A673 (cell line): ENCODE measurements at regions not wholly inside any gene's neighbourhood (a gene's known extent, or its start where the extent isn't known, plus 50 kb on each side); places are given as distances from the start of the nearest gene placed in this dataset.

ENCODE experiments used
- EZH2 ChIP-seq: fragments of 200-600 bp; sonication (generic); IDR thresholded peaks from 2 replicates; pipeline ENCODE4 v1.6.1; 2017; ENCODE audit warnings: borderline replicate concordance, low read depth, mild to moderate bottlenecking, mixed read lengths, antibody characterized with exemption, low read length; ENCODE audit not compliant: poor library complexity, severe bottlenecking
- TF ChIP-seq, protein P1 (sequence below): fragments of 300-800, 200-600 bp; sonication (generic); conservative IDR thresholded peaks from 2 replicates; pipeline ENCODE4 v1.5.1; 2017; ENCODE audit warnings: low read depth, mild to moderate bottlenecking, antibody characterized with exemption, low read length, moderate library complexity, mixed read lengths

DNA sequence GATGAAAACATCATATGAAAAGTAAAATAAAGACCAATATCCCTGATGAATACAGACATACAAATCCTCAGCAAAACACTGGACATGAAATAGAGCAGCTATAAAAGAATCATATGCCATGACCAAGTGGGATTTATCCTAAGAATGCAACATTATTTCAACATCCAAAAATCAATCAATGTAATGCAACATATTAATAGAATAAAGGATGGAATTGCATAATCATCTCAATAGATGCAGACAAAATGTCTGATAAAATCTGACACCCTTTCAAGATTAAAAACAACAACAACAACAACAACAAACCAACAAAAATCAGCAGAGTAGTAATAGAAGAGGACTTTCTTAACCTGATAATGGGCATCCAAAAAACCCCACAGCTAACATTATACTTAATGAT, 63.8 kb upstream of the IL1R1 start:
- no peak for TF ChIP-seq EZH2
- TF ChIP-seq, protein P1, sequence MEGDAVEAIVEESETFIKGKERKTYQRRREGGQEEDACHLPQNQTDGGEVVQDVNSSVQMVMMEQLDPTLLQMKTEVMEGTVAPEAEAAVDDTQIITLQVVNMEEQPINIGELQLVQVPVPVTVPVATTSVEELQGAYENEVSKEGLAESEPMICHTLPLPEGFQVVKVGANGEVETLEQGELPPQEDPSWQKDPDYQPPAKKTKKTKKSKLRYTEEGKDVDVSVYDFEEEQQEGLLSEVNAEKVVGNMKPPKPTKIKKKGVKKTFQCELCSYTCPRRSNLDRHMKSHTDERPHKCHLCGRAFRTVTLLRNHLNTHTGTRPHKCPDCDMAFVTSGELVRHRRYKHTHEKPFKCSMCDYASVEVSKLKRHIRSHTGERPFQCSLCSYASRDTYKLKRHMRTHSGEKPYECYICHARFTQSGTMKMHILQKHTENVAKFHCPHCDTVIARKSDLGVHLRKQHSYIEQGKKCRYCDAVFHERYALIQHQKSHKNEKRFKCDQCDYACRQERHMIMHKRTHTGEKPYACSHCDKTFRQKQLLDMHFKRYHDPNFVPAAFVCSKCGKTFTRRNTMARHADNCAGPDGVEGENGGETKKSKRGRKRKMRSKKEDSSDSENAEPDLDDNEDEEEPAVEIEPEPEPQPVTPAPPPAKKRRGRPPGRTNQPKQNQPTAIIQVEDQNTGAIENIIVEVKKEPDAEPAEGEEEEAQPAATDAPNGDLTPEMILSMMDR, result no peak
